HEK293 (cell line): ENCODE measurements at regions not wholly inside any gene's neighbourhood (a gene's known extent, or its start where the extent isn't known, plus 50 kb on each side); places are given as distances from the start of the nearest gene placed in this dataset.

Source experiments
- BCL11A ChIP-seq: fragments of 450-650 bp; formaldehyde crosslinking; IDR thresholded peaks from 2 replicates; pipeline ENCODE4 v1.5.1; 2016; ENCODE audit warnings: low read depth, missing biosample characterization, missing genetic modification characterization
- BCL11B ChIP-seq: fragments of 450-650 bp; formaldehyde crosslinking; IDR thresholded peaks from 2 replicates; pipeline ENCODE4 v1.5.1; 2016; ENCODE audit warnings: low read depth, missing biosample characterization, missing genetic modification characterization
- FEZF1 ChIP-seq: fragments of 450-650 bp; formaldehyde crosslinking; IDR thresholded peaks from 2 replicates; pipeline ENCODE4 v1.5.1; 2016; ENCODE audit warnings: missing biosample characterization, missing genetic modification characterization
- GFI1B ChIP-seq: fragments of 450-650 bp; formaldehyde crosslinking; IDR thresholded peaks from 2 replicates; pipeline ENCODE4 v1.5.1; 2016; ENCODE audit warnings: missing biosample characterization, missing genetic modification characterization
- KLF1 ChIP-seq: fragments of 450-650 bp; formaldehyde crosslinking; IDR thresholded peaks from 2 replicates; pipeline ENCODE4 v1.5.1; 2016; ENCODE audit warnings: missing biosample characterization, missing genetic modification characterization
- RBAK ChIP-seq: fragments of 450-650 bp; formaldehyde crosslinking; IDR thresholded peaks from 2 replicates; pipeline ENCODE4 v1.5.1; 2016; ENCODE audit warnings: missing biosample characterization, missing genetic modification characterization
- SP3 ChIP-seq: fragments of 450-650 bp; formaldehyde crosslinking; IDR thresholded peaks from 2 replicates; pipeline ENCODE4 v1.5.1; 2016; ENCODE audit warnings: missing biosample characterization, missing genetic modification characterization
- TRIM28 ChIP-seq: IDR thresholded peaks from 2 replicates; pipeline ENCODE4 v1.6.1; 2011; ENCODE audit warnings: low read length, control low read depth, borderline replicate concordance
- WT1 ChIP-seq: fragments of 450-650 bp; formaldehyde crosslinking; IDR thresholded peaks from 2 replicates; pipeline ENCODE4 v1.5.1; 2016; ENCODE audit warnings: missing biosample characterization, missing genetic modification characterization
- ZBTB1 ChIP-seq: fragments of 450-650 bp; formaldehyde crosslinking; IDR thresholded peaks from 2 replicates; pipeline ENCODE4 v1.5.1; 2016; ENCODE audit warnings: missing biosample characterization, missing genetic modification characterization
- ZFP3 ChIP-seq: fragments of 450-650 bp; formaldehyde crosslinking; IDR thresholded peaks from 2 replicates; pipeline ENCODE4 v1.5.1; 2016; ENCODE audit warnings: low read depth, missing biosample characterization, missing genetic modification characterization
- ZFP69B ChIP-seq: fragments of 450-650 bp; formaldehyde crosslinking; IDR thresholded peaks from 2 replicates; pipeline ENCODE4 v1.5.1; 2016; ENCODE audit warnings: missing biosample characterization, missing genetic modification characterization
- ZNF138 ChIP-seq: fragments of 450-650 bp; formaldehyde crosslinking; IDR thresholded peaks from 2 replicates; pipeline ENCODE4 v1.5.1; 2016; ENCODE audit warnings: missing biosample characterization, missing genetic modification characterization, borderline replicate concordance
- ZNF140 ChIP-seq: fragments of 450-650 bp; formaldehyde crosslinking; IDR thresholded peaks from 2 replicates; pipeline ENCODE4 v1.5.1; 2016; ENCODE audit warnings: missing biosample characterization, missing genetic modification characterization
- ZNF223 ChIP-seq: fragments of 450-650 bp; formaldehyde crosslinking; IDR thresholded peaks from 2 replicates; pipeline ENCODE4 v1.5.1; 2016; ENCODE audit warnings: missing biosample characterization, missing genetic modification characterization
- ZNF23 ChIP-seq: fragments of 450-650 bp; formaldehyde crosslinking; IDR thresholded peaks from 2 replicates; pipeline ENCODE4 v1.5.1; 2016; ENCODE audit warnings: missing biosample characterization, missing genetic modification characterization, borderline replicate concordance
- ZNF248 ChIP-seq: fragments of 450-650 bp; formaldehyde crosslinking; IDR thresholded peaks from 2 replicates; pipeline ENCODE4 v1.5.1; 2017; ENCODE audit warnings: missing biosample characterization, missing genetic modification characterization
- ZNF354C ChIP-seq: fragments of 450-650 bp; formaldehyde crosslinking; IDR thresholded peaks from 2 replicates; pipeline ENCODE4 v1.5.1; 2016; ENCODE audit warnings: missing biosample characterization, missing genetic modification characterization, low read depth, borderline replicate concordance
- ZNF37A ChIP-seq: fragments of 450-650 bp; IDR thresholded peaks from 2 replicates; pipeline ENCODE4 v1.5.1; 2018; ENCODE audit warnings: missing biosample characterization, missing genetic modification characterization
- ZNF544 ChIP-seq: fragments of 450-650 bp; formaldehyde crosslinking; IDR thresholded peaks from 2 replicates; pipeline ENCODE4 v1.5.0; 2017; ENCODE audit warnings: missing biosample characterization, missing genetic modification characterization
- ZNF555 ChIP-seq: fragments of 450-650 bp; formaldehyde crosslinking; conservative IDR thresholded peaks from 2 replicates; pipeline ENCODE4 v1.5.1; 2017; ENCODE audit warnings: missing biosample characterization, mild to moderate bottlenecking, missing genetic modification characterization, inconsistent platforms
- ZNF561 ChIP-seq: fragments of 450-650 bp; IDR thresholded peaks from 2 replicates; pipeline ENCODE4 v1.5.1; 2018; ENCODE audit warnings: missing biosample characterization, missing genetic modification characterization, borderline replicate concordance
- ZNF768 ChIP-seq: fragments of 450-650 bp; formaldehyde crosslinking; IDR thresholded peaks from 2 replicates; pipeline ENCODE4 v1.5.1; 2018; ENCODE audit warnings: missing biosample characterization, mild to moderate bottlenecking, missing genetic modification characterization
- ZNF785 ChIP-seq: fragments of 450-650 bp; formaldehyde crosslinking; IDR thresholded peaks from 2 replicates; pipeline ENCODE4 v1.5.1; 2016; ENCODE audit warnings: missing biosample characterization, missing genetic modification characterization
- ZXDB ChIP-seq: fragments of 450-650 bp; formaldehyde crosslinking; IDR thresholded peaks from 2 replicates; pipeline ENCODE4 v1.5.1; 2016; ENCODE audit warnings: missing biosample characterization, missing genetic modification characterization
- TF ChIP-seq, protein P1 (sequence below): fragments of 450-650 bp; formaldehyde crosslinking; IDR thresholded peaks from 2 replicates; pipeline ENCODE4 v1.5.1; 2016; ENCODE audit warnings: missing biosample characterization, missing genetic modification characterization
- TF ChIP-seq, protein P2 (sequence below): fragments of 450-650 bp; formaldehyde crosslinking; IDR thresholded peaks from 2 replicates; pipeline ENCODE4 v1.5.1; 2016; ENCODE audit warnings: missing biosample characterization, missing genetic modification characterization, borderline replicate concordance
- TF ChIP-seq, protein P3 (sequence below): fragments of 450-650 bp; formaldehyde crosslinking; IDR thresholded peaks from 2 replicates; pipeline ENCODE4 v1.5.1; 2016; ENCODE audit warnings: missing biosample characterization, missing genetic modification characterization
- TF ChIP-seq, protein P4 (sequence below): fragments of 450-650 bp; formaldehyde crosslinking; IDR thresholded peaks from 2 replicates; pipeline ENCODE4; 2016; ENCODE audit warnings: missing biosample characterization, missing genetic modification characterization
- TF ChIP-seq, protein P5 (sequence below): fragments of 450-650 bp; formaldehyde crosslinking; IDR thresholded peaks from 2 replicates; pipeline ENCODE4 v1.5.1; 2016; ENCODE audit warnings: missing biosample characterization, missing genetic modification characterization

DNA sequence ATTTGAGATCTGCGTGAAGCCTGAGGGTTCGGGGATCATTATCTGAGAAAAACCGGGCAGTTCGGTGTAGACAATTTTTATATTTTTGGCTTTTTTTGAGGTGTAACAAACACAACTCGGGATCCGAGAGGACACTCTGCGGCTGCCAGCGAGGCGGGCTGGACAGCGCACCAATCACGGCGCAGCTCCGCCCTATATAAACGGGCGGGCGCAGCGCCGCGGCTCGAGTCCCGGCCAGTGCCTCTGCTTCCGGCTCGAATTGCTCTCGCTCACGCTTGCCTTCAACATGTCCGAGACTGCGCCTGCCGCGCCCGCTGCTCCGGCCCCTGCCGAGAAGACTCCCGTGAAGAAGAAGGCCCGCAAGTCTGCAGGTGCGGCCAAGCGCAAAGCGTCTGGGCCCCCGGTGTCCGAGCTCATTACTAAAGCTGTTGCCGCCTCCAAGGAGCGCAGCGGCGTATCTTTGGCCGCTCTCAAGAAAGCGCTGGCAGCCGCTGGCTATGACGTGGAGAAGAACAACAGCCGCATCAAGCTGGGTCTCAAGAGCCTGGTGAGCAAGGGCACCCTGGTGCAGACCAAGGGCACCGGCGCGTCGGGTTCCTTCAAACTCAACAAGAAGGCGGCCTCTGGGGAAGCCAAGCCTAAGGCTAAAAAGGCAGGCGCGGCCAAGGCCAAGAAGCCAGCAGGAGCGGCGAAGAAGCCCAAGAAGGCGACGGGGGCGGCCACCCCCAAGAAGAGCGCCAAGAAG, 69.0 kb downstream of the HFE start (continued):
- TF ChIP-seq BCL11A (tag by site-specific recombination): no peak
- TF ChIP-seq RBAK (tag by site-specific recombination): no peak
- TF ChIP-seq, protein P1, sequence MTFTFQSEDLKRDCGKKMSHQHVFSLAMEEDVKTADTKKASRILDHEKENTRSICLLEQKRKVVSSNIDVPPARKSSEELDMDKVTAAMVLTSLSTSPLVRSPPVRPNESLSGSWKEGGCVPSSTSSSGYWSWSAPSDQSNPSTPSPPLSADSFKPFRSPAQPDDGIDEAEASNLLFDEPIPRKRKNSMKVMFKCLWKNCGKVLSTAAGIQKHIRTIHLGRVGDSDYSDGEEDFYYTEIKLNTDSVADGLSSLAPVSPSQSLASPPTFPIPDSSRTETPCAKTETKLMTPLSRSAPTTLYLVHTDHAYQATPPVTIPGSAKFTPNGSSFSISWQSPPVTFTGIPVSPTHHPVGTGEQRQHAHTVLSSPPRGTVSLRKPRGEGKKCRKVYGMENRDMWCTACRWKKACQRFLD (tag by site-specific recombination): no peak
- no peak for TF ChIP-seq ZNF140
- no peak for TF ChIP-seq ZNF248 (tag by site-specific recombination)
- no peak for TF ChIP-seq ZNF544 (tag by site-specific recombination)
- peak; percentile 92; the same call in 1 of the 2 replicates for TF ChIP-seq BCL11B (tag by site-specific recombination)
- TF ChIP-seq ZNF555 (tag by site-specific recombination): no peak
- no peak for TF ChIP-seq ZNF138 (tag by site-specific recombination)
- no peak for TF ChIP-seq FEZF1 (tag by site-specific recombination)
- no peak for TF ChIP-seq ZFP3 (tag by site-specific recombination)
- peak; percentile 60 for TF ChIP-seq SP3
- 0 out of 2 replicates have a peak, but pooled peaks have one; percentile 6 for TF ChIP-seq ZNF223 (tag by site-specific recombination)
- TF ChIP-seq, protein P2, sequence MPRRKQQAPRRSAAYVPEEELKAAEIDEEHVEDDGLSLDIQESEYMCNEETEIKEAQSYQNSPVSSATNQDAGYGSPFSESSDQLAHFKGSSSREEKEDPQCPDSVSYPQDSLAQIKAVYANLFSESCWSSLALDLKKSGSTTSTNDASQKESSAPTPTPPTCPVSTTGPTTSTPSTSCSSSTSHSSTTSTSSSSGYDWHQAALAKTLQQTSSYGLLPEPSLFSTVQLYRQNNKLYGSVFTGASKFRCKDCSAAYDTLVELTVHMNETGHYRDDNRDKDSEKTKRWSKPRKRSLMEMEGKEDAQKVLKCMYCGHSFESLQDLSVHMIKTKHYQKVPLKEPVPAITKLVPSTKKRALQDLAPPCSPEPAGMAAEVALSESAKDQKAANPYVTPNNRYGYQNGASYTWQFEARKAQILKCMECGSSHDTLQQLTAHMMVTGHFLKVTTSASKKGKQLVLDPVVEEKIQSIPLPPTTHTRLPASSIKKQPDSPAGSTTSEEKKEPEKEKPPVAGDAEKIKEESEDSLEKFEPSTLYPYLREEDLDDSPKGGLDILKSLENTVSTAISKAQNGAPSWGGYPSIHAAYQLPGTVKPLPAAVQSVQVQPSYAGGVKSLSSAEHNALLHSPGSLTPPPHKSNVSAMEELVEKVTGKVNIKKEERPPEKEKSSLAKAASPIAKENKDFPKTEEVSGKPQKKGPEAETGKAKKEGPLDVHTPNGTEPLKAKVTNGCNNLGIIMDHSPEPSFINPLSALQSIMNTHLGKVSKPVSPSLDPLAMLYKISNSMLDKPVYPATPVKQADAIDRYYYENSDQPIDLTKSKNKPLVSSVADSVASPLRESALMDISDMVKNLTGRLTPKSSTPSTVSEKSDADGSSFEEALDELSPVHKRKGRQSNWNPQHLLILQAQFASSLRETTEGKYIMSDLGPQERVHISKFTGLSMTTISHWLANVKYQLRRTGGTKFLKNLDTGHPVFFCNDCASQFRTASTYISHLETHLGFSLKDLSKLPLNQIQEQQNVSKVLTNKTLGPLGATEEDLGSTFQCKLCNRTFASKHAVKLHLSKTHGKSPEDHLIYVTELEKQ (tag by site-specific recombination): no peak
- no peak for TF ChIP-seq ZNF354C (tag by site-specific recombination)
- no peak for TF ChIP-seq KLF1
- no peak for TF ChIP-seq ZFP69B (tag by site-specific recombination)
- TF ChIP-seq ZBTB1 (tag by site-specific recombination): no peak
- TF ChIP-seq ZNF768 (tag by site-specific recombination): 0 out of 2 replicates have a peak, but pooled peaks have one; percentile 29
- peak; percentile 75 for TF ChIP-seq ZXDB (tag by site-specific recombination)
- TF ChIP-seq, protein P3, sequence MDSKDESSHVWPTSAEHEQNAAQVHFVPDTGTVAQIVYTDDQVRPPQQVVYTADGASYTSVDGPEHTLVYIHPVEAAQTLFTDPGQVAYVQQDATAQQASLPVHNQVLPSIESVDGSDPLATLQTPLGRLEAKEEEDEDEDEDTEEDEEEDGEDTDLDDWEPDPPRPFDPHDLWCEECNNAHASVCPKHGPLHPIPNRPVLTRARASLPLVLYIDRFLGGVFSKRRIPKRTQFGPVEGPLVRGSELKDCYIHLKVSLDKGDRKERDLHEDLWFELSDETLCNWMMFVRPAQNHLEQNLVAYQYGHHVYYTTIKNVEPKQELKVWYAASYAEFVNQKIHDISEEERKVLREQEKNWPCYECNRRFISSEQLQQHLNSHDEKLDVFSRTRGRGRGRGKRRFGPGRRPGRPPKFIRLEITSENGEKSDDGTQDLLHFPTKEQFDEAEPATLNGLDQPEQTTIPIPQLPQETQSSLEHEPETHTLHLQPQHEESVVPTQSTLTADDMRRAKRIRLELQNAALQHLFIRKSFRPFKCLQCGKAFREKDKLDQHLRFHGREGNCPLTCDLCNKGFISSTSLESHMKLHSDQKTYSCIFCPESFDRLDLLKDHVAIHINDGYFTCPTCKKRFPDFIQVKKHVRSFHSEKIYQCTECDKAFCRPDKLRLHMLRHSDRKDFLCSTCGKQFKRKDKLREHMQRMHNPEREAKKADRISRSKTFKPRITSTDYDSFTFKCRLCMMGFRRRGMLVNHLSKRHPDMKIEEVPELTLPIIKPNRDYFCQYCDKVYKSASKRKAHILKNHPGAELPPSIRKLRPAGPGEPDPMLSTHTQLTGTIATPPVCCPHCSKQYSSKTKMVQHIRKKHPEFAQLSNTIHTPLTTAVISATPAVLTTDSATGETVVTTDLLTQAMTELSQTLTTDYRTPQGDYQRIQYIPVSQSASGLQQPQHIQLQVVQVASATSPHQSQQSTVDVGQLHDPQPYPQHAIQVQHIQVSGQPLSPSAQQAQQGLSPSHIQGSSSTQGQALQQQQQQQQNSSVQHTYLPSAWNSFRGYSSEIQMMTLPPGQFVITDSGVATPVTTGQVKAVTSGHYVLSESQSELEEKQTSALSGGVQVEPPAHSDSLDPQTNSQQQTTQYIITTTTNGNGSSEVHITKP: no peak
- TF ChIP-seq ZNF785 (tag by site-specific recombination): 0 out of 2 replicates have a peak, but pooled peaks have one; percentile 7
- TF ChIP-seq, protein P4, sequence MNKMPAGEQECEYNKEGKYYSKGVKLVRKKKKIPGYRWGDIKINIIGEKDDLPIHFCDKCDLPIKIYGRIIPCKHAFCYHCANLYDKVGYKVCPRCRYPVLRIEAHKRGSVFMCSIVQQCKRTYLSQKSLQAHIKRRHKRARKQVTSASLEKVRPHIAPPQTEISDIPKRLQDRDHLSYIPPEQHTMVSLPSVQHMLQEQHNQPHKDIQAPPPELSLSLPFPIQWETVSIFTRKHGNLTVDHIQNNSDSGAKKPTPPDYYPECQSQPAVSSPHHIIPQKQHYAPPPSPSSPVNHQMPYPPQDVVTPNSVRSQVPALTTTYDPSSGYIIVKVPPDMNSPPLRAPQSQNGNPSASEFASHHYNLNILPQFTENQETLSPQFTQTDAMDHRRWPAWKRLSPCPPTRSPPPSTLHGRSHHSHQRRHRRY (tag by site-specific recombination): no peak
- no peak for TF ChIP-seq ZNF23 (tag by site-specific recombination)
- 0 out of 2 replicates have a peak, but pooled peaks have one; percentile 34 for TF ChIP-seq WT1 (tag by site-specific recombination)
- TF ChIP-seq TRIM28: no peak
- TF ChIP-seq GFI1B (tag by site-specific recombination): no peak
- TF ChIP-seq ZNF37A (tag by site-specific recombination): no peak
- TF ChIP-seq ZNF561 (tag by site-specific recombination): peak; percentile 63; the same call in 1 of the 2 replicates
- TF ChIP-seq, protein P5, sequence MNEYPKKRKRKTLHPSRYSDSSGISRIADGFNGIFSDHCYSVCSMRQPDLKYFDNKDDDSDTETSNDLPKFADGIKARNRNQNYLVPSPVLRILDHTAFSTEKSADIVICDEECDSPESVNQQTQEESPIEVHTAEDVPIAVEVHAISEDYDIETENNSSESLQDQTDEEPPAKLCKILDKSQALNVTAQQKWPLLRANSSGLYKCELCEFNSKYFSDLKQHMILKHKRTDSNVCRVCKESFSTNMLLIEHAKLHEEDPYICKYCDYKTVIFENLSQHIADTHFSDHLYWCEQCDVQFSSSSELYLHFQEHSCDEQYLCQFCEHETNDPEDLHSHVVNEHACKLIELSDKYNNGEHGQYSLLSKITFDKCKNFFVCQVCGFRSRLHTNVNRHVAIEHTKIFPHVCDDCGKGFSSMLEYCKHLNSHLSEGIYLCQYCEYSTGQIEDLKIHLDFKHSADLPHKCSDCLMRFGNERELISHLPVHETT (tag by site-specific recombination): no peak
